ENCODE measurements at regions not wholly inside any gene's neighbourhood (a gene's known extent, or its start where the extent isn't known, plus 50 kb on each side); places are given as distances from the start of the nearest gene placed in this dataset.
A peak's percentile ranks its signal among the peaks of the same experiment; 100 is the strongest.

DNA sequence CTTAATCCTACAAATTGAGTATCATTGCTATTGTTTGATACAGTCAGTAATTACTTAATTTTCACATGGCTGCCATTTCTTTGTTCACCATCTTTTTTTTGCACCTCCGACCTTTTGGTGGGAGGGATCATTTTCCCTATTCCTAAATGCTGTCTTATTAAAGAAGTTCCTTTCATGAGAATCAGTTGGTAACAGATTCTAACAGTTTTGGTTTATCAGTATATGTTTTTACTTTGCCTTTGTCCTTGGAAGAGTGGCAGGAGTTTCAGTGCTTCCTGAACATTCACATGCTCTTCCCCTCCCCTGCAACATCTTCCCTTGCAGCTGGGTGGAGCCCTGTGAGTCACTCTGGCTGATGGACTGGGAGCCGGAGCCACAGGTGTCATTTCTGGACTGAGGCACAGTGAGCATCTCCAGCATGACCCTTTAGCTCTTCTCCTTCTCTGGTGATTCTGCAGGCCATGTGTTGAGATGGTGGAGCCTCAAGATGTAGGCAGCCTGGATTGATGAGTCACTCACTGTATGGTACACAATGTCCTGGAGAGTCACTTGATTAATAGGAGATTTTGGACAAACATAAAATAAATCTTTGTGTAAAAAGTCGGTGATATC, 217.7 kb downstream of the URB2 start:
- no CpG with 5 or more reads among the region's 3 CpGs for WGBS (ENCODE audit: extremely low coverage, insufficient coverage, insufficient read length)

DNA sequence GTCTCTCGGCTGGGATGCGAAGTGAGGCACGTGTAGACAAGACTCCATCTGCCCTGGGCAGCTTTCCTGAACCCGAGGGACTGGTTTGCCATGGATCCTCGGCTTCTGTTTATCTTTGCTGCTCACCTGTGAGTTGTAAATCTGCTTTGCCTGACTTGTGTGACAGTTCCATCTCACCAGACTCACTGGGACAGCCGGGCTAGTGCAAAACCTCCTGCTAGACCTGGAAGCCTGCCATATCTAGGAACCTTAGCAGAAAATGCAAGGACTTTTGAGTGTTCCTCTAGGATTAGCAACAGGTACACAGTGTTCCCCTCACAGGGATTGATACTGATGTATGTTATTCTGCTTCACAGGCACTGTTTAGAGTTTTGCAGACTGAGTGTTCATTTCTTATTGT, 218.6 kb downstream of the URB2 start:
- H3K4me1 ChIP-seq (ENCODE audit: control insufficient read depth in 1 of 2, insufficient read depth in 2 of 2, low read length in 2 of 2): peaks cover 0 to 5% of the 10 kb centered on the region in 2 experiments
- H3K4me3 ChIP-seq (ENCODE audit: low read depth, low read length): no peak overlapping the region
- H3K9me3 ChIP-seq (ENCODE audit: insufficient read depth, low read depth, low read length): no peaks in the 10 kb centered on the region
- H2BK5ac ChIP-seq (ENCODE audit: low read depth, low read length, poor library complexity): no peak overlapping the region
- H4K8ac ChIP-seq (ENCODE audit: low read depth, low read length): no peak overlapping the region
- no peak overlapping the region for H3K9ac ChIP-seq (ENCODE audit: low read length)
- no peak overlapping the region for H4K91ac ChIP-seq (ENCODE audit: low read depth, low read length)
- H3K27ac ChIP-seq (ENCODE audit: low read depth, low read length): no peak overlapping the region
- no CpG with 5 or more reads among the region's 6 CpGs for WGBS (ENCODE audit: extremely low coverage, insufficient coverage, insufficient read length)
- no peak overlapping the region for H3K18ac ChIP-seq (ENCODE audit: low read length)
- no peak overlapping the region for H3K14ac ChIP-seq (ENCODE audit: low read length)
- H3K4me2 ChIP-seq (ENCODE audit: low read length): no peak overlapping the region
- no peaks in the 10 kb centered on the region for H3K79me1 ChIP-seq (ENCODE audit: low read length)
- H2AFZ ChIP-seq (ENCODE audit: insufficient read depth, low read length, poor library complexity): no peak overlapping the region
- H2BK12ac ChIP-seq (ENCODE audit: low read length): no peak overlapping the region
- no peaks in the 10 kb centered on the region for H3K79me2 ChIP-seq (ENCODE audit: control insufficient read depth, insufficient read depth, low read length, poor library complexity)
- H2BK120ac ChIP-seq (ENCODE audit: insufficient read depth, low read length, poor library complexity): no peak overlapping the region
- no peaks in the 10 kb centered on the region for H3K27me3 ChIP-seq (ENCODE audit: insufficient read depth, low read length)
- no peaks in the 10 kb centered on the region for H3K36me3 ChIP-seq (ENCODE audit: control insufficient read depth in 1 of 2, insufficient read depth in 2 of 2, low read length in 2 of 2)
- no peak for DNase-seq
- H4K12ac ChIP-seq (ENCODE audit: low read depth, low read length): no peak overlapping the region
- no peak overlapping the region for H2AK5ac ChIP-seq (ENCODE audit: low read length)
- no peak overlapping the region for H3K23ac ChIP-seq (ENCODE audit: low read length)
- no peak overlapping the region for H3K4ac ChIP-seq (ENCODE audit: low read depth, low read length)

More for the DNA sequence above, 217.7 kb downstream of the URB2 start:
- Histone ChIP-seq H3K27ac (ENCODE audit: low read depth, low read length) (no peak overlapping the region), H3K23ac (ENCODE audit: low read length) (no peak overlapping the region), H2BK5ac (ENCODE audit: low read depth, low read length, poor library complexity) (no peak overlapping the region), H3K9ac (ENCODE audit: low read length) (no peak overlapping the region), H3K4me2 (ENCODE audit: low read length) (no peak overlapping the region), H3K27me3 (ENCODE audit: insufficient read depth, low read length) (no peaks in the 10 kb centered on the region), H3K14ac (ENCODE audit: low read length) (no peak overlapping the region), H3K79me2 (ENCODE audit: control insufficient read depth, insufficient read depth, low read length, poor library complexity) (no peaks in the 10 kb centered on the region), H4K12ac (ENCODE audit: low read depth, low read length) (no peak overlapping the region), H3K36me3 (ENCODE audit: control insufficient read depth in 1 of 2, insufficient read depth in 2 of 2, low read length in 2 of 2) (no peaks in the 10 kb centered on the region), H2BK120ac (ENCODE audit: insufficient read depth, low read length, poor library complexity) (no peak overlapping the region), H3K79me1 (ENCODE audit: low read length) (no peaks in the 10 kb centered on the region), H3K9me3 (ENCODE audit: insufficient read depth, low read depth, low read length) (no peaks in the 10 kb centered on the region), H3K4me3 (ENCODE audit: low read depth, low read length) (no peak overlapping the region), H2AK5ac (ENCODE audit: low read length) (no peak overlapping the region), H3K4me1 (ENCODE audit: control insufficient read depth in 1 of 2, insufficient read depth in 2 of 2, low read length in 2 of 2) (peaks cover 0 to 5% of the 10 kb centered on the region in 2 experiments), H2BK12ac (ENCODE audit: low read length) (no peak overlapping the region), H4K8ac (ENCODE audit: low read depth, low read length) (no peak overlapping the region), H3K4ac (ENCODE audit: low read depth, low read length) (no peak overlapping the region), H4K91ac (ENCODE audit: low read depth, low read length) (no peak overlapping the region), H3K18ac (ENCODE audit: low read length) (no peak overlapping the region), H2AFZ (ENCODE audit: insufficient read depth, low read length, poor library complexity) (no peak overlapping the region)
- peak in 1 of 2 donors; percentile 25 for DNase-seq

DNA sequence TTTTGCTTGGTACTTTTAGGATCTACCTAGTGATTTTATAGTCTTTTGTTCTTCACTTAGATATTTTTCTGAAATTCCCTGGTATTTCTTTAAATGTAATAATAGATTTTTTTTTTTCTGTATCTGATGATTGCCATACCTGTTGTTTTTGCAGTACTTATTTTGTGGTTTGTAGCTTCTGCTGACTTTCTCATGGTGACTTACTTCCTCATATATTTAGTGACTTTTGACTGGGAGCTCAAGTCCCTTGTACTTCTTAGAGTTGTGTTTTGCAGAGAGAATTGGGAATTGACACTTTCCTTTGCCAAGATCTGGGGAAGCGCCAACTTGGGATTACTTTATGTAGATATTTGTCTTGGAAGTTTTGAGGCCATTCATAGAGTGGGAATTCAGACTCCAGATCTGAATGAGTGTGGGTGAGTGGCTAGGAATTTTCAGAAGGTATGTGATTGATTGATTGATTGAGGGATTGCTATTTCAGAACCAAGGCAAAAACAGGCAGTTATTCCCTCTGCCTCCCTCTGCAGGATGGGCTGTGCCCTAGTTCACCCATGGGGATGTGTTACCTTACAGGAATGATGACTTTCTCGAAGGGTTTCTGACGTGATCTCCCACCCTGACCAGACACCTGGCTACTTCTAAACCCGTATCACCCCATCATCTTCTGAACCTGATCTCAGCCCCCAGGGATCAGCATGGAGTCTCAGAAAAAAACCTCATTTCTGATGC, 219.5 kb downstream of the URB2 start:
- H3K27me3 ChIP-seq (ENCODE audit: insufficient read depth, low read length): no peaks in the 10 kb centered on the region
- no peaks in the 10 kb centered on the region for H3K79me2 ChIP-seq (ENCODE audit: control insufficient read depth, insufficient read depth, low read length, poor library complexity)
- WGBS (ENCODE audit: extremely low coverage, insufficient coverage, insufficient read length): no CpG with 5 or more reads among the region's 4 CpGs
- H3K36me3 ChIP-seq (ENCODE audit: control insufficient read depth in 1 of 2, insufficient read depth in 2 of 2, low read length in 2 of 2): no peaks in the 10 kb centered on the region
- no peak overlapping the region for H2BK12ac ChIP-seq (ENCODE audit: low read length)
- no peak overlapping the region for H2AFZ ChIP-seq (ENCODE audit: insufficient read depth, low read length, poor library complexity)
- H4K12ac ChIP-seq (ENCODE audit: low read depth, low read length): no peak overlapping the region
- no peak overlapping the region for H3K18ac ChIP-seq (ENCODE audit: low read length)
- DNase-seq: no peak
- no peak overlapping the region for H3K23ac ChIP-seq (ENCODE audit: low read length)
- no peak overlapping the region for H3K14ac ChIP-seq (ENCODE audit: low read length)
- no peak overlapping the region for H3K27ac ChIP-seq (ENCODE audit: low read depth, low read length)
- H3K4me2 ChIP-seq (ENCODE audit: low read length): no peak overlapping the region
- peaks cover 0 to 5% of the 10 kb centered on the region in 2 experiments for H3K4me1 ChIP-seq (ENCODE audit: control insufficient read depth in 1 of 2, insufficient read depth in 2 of 2, low read length in 2 of 2)
- H3K9me3 ChIP-seq (ENCODE audit: insufficient read depth, low read depth, low read length): no peaks in the 10 kb centered on the region
- H3K9ac ChIP-seq (ENCODE audit: low read length): no peak overlapping the region
- H2BK5ac ChIP-seq (ENCODE audit: low read depth, low read length, poor library complexity): no peak overlapping the region
- no peak overlapping the region for H3K4me3 ChIP-seq (ENCODE audit: low read depth, low read length)
- H3K79me1 ChIP-seq (ENCODE audit: low read length): no peaks in the 10 kb centered on the region
- no peak overlapping the region for H4K8ac ChIP-seq (ENCODE audit: low read depth, low read length)
- no peak overlapping the region for H3K4ac ChIP-seq (ENCODE audit: low read depth, low read length)
- H4K91ac ChIP-seq (ENCODE audit: low read depth, low read length): no peak overlapping the region
- no peak overlapping the region for H2BK120ac ChIP-seq (ENCODE audit: insufficient read depth, low read length, poor library complexity)
- no peak overlapping the region for H2AK5ac ChIP-seq (ENCODE audit: low read length)

DNA sequence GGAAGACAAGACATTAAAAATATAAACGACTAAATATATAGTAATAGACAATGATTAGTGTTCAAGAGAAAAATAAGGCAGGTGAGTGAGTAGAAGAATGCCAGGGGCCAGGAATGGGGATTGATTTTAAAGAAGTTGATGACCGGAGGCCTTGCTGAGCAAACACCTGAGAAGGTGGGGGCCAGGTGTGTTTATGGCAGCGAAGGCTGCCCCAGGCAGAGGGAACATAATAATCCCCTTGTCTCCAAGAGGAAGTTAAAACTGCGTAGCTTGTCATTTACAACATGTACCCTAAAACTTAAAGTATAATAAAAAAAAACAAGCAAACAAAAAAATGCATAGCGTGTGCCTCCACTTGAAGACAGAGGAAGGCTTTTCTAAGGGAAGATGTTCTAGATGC, 220.3 kb downstream of the URB2 start:
- H3K9me3 ChIP-seq (ENCODE audit: insufficient read depth, low read depth, low read length): no peaks in the 10 kb centered on the region
- H4K8ac ChIP-seq (ENCODE audit: low read depth, low read length): no peak overlapping the region
- no peaks in the 10 kb centered on the region for H3K36me3 ChIP-seq (ENCODE audit: control insufficient read depth in 1 of 2, insufficient read depth in 2 of 2, low read length in 2 of 2)
- H2AK5ac ChIP-seq (ENCODE audit: low read length): no peak overlapping the region
- H3K14ac ChIP-seq (ENCODE audit: low read length): no peak overlapping the region
- no peak overlapping the region for H3K23ac ChIP-seq (ENCODE audit: low read length)
- H3K27me3 ChIP-seq (ENCODE audit: insufficient read depth, low read length): no peaks in the 10 kb centered on the region
- DNase-seq: no peak
- no peak overlapping the region for H3K4ac ChIP-seq (ENCODE audit: low read depth, low read length)
- H3K79me2 ChIP-seq (ENCODE audit: control insufficient read depth, insufficient read depth, low read length, poor library complexity): no peaks in the 10 kb centered on the region
- H2BK120ac ChIP-seq (ENCODE audit: insufficient read depth, low read length, poor library complexity): no peak overlapping the region
- H4K91ac ChIP-seq (ENCODE audit: low read depth, low read length): no peak overlapping the region
- no peak overlapping the region for H3K18ac ChIP-seq (ENCODE audit: low read length)
- WGBS (ENCODE audit: extremely low coverage, insufficient coverage, insufficient read length): no CpG with 5 or more reads among the region's 5 CpGs
- no peak overlapping the region for H3K4me2 ChIP-seq (ENCODE audit: low read length)
- no peak overlapping the region for H2AFZ ChIP-seq (ENCODE audit: insufficient read depth, low read length, poor library complexity)
- H3K4me3 ChIP-seq (ENCODE audit: low read depth, low read length): no peak overlapping the region
- no peak overlapping the region for H3K9ac ChIP-seq (ENCODE audit: low read length)
- no peaks in the 10 kb centered on the region for H3K79me1 ChIP-seq (ENCODE audit: low read length)
- no peak overlapping the region for H4K12ac ChIP-seq (ENCODE audit: low read depth, low read length)
- no peak overlapping the region for H3K27ac ChIP-seq (ENCODE audit: low read depth, low read length)
- H2BK5ac ChIP-seq (ENCODE audit: low read depth, low read length, poor library complexity): no peak overlapping the region
- no peak overlapping the region for H2BK12ac ChIP-seq (ENCODE audit: low read length)
- peaks cover 0 to 5% of the 10 kb centered on the region in 2 experiments for H3K4me1 ChIP-seq (ENCODE audit: control insufficient read depth in 1 of 2, insufficient read depth in 2 of 2, low read length in 2 of 2)
